ENCODE measurements at regions not wholly inside any gene's neighbourhood (a gene's known extent, or its start where the extent isn't known, plus 50 kb on each side); places are given as distances from the start of the nearest gene placed in this dataset.

DNA sequence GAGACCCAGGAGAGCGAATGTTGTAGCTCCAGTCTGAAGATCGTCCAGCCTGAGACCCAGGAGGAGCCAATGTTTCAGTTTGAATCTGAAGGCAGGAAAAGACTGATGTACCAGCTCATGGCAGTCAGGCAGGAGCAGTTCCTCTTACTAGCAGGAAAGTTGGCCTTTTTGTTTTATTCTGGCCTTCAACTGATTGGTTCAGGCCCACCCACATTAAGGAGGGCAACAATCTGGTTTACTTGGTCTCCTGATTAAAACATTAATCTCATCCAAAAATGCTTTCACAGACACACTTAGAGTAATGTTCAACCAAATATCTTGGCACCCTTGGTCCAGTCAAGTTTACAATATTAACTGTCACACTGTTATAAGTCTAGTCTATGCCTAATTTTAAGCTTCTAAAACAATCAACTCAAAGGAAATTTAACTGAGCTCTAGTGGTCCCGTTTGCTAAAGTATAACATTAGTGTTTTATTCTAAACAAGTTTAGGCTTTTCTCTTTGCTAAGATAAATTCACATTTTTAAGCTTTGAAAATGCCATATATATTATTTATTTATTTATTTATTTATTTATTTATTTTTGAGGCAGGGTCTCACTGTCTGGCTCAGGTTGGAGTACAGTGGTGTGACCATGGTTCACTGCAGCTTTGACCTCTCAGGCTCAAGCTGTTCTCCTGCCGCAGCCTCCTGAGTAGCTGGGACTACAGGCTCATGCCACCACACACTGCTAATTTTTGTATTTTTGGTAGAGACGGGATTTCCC lies 275.5 kb upstream of the SLC35B3 start:
- TF ChIP-seq POLR2A (IDR thresholded peaks at IDR 0.05; ENCODE audit: low read length) (no peak), GATA1 (IDR thresholded peaks at IDR 0.05; ENCODE audit: low read depth, low read length) (no peak)
